ENCODE measurements at regions not wholly inside any gene's neighbourhood (a gene's known extent, or its start where the extent isn't known, plus 50 kb on each side); places are given as distances from the start of the nearest gene placed in this dataset.

GRCh38 chr1:235917267-235917811 is 50.6 kb upstream of the LYST start (continued):
- no peak for TF ChIP-seq TAF1 (conservative IDR thresholded peaks at IDR 0.05)
